ENCODE measurements at regions not wholly inside any gene's neighbourhood (a gene's known extent, or its start where the extent isn't known, plus 50 kb on each side); places are given as distances from the start of the nearest gene placed in this dataset.
A peak's percentile ranks its signal among the peaks of the same experiment; 100 is the strongest.
"Not testable (repeated sequence)": the region's sequence is repeated elsewhere in the genome, so short reads cannot be mapped to it uniquely, and the experiment has no call there.

- peak; percentile 74 for DNase-seq
These were observed 101.8 kb upstream of the GRK3 start for GRCh38 chr22:25462474-25463346.

- not testable (repeated sequence) for DNase-seq
These were observed 101.2 kb upstream of the GRK3 start for GRCh38 chr22:25463347-25463628.

- not testable (repeated sequence) for DNase-seq
These were observed 100.1 kb upstream of the GRK3 start for GRCh38 chr22:25464326-25464725.

- DNase-seq, result no peak
These were observed 98.5 kb upstream of the GRK3 start for GRCh38 chr22:25465949-25466348.

- no peak for DNase-seq
These were observed 92.1 kb upstream of the GRK3 start for GRCh38 chr22:25472382-25472781.

GRCh38 chr22:25475257-25476022 is 89.0 kb upstream of the GRK3 start:
- peak; percentile 8 for DNase-seq

GRCh38 chr22:25477358-25477757 is 87.1 kb upstream of the GRK3 start:
- no peak for DNase-seq

- no peak for DNase-seq
These were observed 86.4 kb upstream of the GRK3 start for GRCh38 chr22:25478111-25478510.

- no peak for DNase-seq
These were observed 85.9 kb upstream of the GRK3 start for GRCh38 chr22:25478528-25478927.

- not testable (repeated sequence) for DNase-seq
These were observed 83.6 kb upstream of the GRK3 start for GRCh38 chr22:25480868-25481267.

- DNase-seq, result no peak
These were observed 82.2 kb upstream of the GRK3 start for GRCh38 chr22:25482091-25482760.

- DNase-seq, result no peak
These were observed 81.4 kb upstream of the GRK3 start for GRCh38 chr22:25482868-25483639.

GRCh38 chr22:25483931-25484330 is 80.5 kb upstream of the GRK3 start:
- no peak for DNase-seq

- no peak for DNase-seq
These were observed 79.8 kb upstream of the GRK3 start for GRCh38 chr22:25484521-25485315.

- DNase-seq, result peak; percentile 9
These were observed 78.6 kb upstream of the GRK3 start for GRCh38 chr22:25485626-25486545.

GRCh38 chr22:25487508-25487907 is 77.0 kb upstream of the GRK3 start:
- no peak for DNase-seq

- DNase-seq, result no peak
These were observed 76.0 kb upstream of the GRK3 start for GRCh38 chr22:25488244-25489020.

- DNase-seq, result no peak
These were observed 74.5 kb upstream of the GRK3 start for GRCh38 chr22:25489947-25490346.

- no peak for DNase-seq
These were observed 73.6 kb upstream of the GRK3 start for GRCh38 chr22:25490896-25491295.

- DNase-seq, result no peak
These were observed 72.3 kb upstream of the GRK3 start for GRCh38 chr22:25492162-25492561.

Measured in RPMI8226 (cell line).